ENCODE measurements at regions not wholly inside any gene's neighbourhood (a gene's known extent, or its start where the extent isn't known, plus 50 kb on each side); places are given as distances from the start of the nearest gene placed in this dataset.

DNA sequence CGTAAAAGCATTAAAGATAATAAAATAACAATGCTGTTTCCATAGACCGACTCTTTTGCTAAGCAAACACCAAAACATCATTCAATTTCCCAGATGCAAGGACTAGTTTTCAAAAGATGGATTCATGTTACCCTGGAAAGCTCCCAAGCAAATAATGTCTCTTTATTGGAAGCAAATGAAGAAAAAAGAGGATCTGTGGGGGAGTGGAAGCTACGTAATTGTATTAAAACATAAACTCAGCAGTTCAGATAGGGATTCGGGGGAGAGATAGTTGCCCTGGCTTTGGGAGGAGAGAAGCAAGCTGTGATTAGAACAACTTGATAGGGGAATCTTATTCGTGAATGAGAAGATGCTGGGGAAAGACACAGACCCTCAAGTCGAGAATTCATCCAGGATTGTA lies 491.0 kb upstream of the CLINT1 start:
- no peak for DNase-seq

DNA sequence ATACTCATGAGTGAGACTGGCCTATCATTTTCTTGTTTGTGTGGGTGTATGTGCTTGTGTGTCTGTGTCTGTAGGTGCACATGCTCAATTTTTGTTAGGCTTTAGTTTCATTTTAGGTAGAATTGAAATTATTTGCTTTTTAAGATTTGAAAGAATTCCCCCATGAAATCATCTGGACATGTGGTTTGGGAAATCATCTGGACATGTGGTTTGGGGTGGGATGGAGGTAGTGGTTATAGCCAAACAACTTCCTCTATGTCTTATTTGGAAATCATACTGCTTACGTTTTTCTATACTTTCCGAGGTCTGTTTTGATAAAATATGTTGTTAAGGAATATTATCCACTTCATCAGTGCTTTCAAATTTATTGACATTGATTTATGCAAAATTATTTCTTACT lies 485.4 kb upstream of the CLINT1 start:
- DNase-seq: no peak

DNA sequence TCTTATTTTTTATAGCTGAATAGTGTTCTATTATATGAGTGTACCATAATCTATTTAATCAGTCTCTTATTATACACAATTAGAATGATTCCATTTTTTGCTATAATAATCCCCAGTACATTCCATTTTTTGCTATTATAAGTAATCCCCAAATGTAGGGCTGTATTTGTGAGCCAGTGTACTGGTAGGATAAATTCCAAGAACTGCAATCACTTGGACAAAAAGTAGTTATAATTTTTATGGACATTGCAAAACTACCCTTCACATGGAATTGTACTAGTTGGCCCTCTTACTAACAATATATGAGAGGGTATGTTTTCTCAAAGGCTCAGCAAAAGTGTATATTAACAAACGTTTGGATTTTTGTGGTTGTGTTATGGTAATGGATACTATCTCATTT lies 481.7 kb upstream of the CLINT1 start:
- no peak for DNase-seq

DNA sequence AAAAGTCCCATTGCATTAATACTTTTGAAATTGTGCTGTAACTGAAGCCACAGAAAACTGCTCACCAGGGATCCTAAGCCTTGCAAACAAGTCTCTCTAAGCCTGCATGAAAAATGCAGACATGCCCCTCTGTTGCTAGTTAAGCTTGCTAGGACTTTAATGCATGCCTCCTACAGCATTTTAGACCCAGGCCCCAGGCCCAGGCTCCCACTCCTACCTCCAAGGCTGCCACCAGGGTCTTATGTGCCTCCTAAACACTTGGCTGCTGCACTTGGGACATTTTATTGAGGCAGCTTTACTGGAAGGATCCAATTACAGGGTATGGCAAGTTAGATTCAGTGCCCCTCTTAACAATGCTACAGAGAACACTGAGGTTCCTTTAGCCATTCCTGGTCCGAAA lies 467.3 kb upstream of the CLINT1 start:
- DNase-seq: no peak

DNA sequence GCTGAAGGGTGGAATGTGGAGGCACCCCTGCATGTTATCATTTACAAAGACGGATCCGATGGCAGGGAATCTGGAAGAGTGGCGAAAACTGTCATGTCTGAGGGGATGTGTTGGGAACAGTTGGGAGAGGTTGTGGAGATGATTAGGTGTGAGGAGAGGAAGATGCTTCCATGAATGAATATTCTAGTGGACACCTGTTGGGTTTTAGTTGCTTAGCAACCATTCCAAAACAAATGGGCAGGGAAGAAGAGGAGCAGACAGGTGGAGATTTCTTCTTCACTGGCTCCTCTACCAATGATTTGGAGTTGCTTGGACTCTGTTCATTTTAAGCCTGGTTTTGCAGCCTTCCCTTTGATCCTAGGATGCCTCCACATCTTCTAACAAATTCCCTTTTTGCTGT lies 465.3 kb upstream of the CLINT1 start:
- DNase-seq: no peak

DNA sequence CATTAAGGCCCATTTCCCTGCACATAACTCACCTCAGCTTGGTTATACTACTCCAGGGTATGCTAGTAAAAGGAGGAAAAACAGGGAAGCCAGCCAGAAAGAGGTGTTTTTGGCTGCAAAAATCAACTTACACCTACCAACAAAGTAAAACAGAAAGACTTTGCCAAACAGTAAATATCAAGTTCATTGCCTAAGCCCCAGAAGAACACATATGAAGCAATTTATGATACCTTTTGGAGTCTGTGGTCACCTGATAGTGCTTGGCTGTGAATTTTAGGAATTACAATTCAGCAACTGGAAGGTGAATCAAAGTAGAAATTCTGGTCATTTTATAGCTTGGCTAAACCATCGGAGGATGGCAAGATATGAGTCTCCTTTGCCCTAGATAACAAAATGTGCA lies 463.7 kb upstream of the CLINT1 start:
- DNase-seq: no peak

DNA sequence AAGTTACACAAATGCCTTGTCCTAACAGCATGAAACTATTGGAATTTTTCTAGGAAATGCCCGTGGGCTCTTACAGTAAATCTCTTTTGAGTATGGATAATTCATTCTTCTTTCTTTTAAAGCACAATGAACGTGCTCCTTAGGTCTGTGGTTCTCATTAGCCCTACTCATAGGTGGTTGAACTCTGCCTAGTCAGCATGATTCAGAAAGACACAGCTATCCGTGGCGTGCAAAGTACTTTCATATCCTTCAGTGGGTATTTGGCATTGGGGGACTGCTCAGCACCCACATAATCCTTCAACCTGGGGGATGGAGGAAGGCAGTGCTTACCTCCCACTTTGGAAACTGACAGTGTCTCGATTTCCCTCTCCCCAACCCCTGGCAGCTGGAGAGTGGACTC lies 462.0 kb upstream of the CLINT1 start:
- DNase-seq: no peak

DNA sequence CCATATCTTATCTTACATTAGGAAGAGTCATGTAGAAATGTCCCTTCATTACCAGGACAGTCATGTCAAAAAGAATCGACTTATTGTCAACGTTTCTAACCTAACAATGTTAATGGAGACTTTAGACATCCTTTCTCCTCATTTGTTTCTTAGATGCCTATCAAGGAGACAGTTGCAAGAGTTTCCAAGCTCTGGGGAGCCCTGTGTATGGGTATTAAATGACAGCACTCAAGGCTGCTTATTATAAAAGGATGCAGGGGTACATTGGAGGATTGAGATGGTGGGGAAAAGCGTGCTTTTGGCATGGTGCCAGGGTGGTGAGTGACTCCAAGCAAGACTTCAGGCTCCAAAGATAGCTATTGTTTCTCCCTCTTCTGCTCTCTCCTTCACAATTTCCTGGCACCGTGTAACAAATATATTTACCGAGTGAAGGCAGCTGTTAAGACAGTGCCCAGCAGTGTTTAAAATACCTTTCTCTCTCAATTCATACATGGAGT lies 461.3 kb upstream of the CLINT1 start:
- no peak for DNase-seq

DNA sequence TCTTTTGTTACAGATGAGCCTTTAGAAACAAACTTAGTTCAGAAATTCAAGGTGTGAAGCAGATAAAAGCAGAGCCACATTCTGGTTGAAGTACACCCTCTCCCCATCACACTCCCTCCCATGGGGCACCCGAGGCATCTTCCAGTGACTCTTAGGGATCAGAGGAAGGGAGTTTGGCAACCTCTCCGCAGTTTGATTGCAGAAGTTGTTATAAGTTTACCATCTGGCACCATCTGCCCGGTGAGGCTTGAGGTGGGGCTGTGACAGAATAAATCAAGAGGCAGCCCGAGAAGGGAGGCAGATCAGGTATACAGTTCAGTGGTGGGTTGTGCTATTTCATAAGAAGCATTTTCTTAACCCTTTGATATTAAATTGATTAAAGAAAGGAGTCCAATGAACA lies 458.6 kb upstream of the CLINT1 start:
- DNase-seq: no peak

DNA sequence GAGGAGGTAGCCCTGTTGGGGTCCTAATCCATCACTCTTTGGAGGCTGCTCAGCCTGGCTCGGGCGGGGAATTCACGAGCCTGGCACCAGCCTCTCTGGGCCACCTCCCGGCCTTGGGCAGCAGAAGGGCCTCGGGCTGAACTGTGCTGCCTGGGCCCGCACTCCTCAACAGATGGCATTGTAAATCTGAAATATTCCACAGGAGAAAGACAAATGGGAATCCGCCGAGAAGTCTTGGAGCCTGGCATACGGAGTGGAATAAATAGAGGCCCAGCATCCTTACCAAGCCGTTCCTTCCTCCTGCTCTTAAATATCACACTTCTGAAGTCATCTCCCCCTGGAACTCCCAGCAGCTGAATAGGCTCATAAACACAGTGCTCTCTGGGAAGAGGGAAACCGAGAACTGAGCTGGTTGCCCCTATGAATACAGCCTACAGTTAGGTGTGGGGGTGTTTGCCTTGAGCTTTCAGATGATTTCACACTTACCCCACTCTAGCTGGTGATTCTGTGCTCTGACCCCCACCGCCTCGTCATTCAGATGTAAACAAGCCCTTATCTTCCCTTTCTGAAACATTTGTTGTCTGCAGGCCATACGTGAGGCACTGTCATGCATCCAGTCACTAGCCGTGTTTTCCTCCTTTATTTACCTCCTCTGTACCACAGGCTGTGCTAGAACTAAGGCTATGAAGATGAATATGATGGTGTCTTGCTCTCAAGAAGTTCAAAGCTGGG lies 455.0 kb upstream of the CLINT1 start:
- DNase-seq: no peak

DNA sequence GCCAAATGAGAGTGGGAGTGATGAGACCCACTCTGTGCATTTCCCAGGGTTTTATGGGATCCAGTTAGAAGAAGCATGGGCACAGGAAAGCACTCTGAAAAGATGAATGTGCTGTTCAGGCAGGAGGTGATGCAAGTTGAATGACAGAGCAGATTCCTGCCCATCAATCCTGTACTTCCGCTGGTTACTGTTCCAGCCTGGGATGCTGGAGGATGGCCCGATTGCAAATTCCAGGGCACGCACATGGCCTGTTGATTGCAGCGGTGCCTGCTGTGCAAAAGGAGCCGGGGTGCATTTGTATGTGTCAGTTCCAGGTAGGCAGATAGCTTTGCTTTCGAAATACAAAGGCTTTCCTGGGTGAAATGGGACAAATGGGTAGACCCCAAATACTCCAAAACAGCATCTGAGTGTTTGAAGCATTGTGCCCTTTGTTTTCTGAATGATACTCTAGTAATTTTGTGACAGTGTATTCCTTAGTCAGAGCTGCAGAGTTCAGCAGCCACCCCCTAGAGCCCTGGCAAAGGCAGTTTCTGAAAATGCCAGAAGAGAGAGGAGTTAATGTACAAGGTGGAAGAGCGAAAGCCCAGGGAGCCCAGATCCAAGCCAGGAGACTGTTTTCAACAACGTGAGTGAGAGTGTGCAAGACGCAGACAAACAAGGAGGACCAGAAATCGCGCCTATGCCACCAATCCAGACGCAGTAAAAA lies 454.2 kb upstream of the CLINT1 start:
- DNase-seq: no peak

DNA sequence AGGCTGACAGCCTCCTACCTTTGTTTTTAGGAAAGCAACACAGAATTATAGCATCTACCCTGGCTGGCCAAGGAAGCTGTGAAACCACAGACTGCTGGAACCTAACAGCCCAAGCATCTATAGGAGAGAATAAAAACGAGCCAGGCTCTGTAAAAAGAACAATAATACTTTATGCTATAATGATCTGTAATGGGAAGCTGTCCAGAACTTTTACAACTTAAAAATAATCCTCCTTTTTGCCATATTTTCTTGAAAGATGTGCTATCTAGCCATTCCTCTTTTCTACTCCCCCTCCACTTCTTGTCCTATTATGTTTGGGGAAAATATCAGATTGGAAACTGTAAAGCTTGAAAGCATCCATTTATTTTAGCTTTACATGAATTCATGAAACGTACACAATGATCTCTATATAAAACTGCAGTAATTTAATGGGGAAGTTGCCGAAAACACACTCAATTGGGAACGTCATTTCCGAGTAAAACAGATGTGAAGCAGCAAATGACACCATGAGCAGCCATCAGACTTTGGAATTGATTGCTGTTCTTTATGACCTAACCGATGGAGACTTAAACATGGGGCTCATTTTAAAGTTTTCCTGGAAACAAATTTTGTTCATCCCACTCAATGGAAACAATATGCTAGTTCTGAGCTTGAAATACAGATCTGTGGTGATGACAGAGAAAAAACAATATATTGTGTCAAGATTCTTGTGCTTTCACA lies 450.3 kb upstream of the CLINT1 start:
- no peak for DNase-seq

DNA sequence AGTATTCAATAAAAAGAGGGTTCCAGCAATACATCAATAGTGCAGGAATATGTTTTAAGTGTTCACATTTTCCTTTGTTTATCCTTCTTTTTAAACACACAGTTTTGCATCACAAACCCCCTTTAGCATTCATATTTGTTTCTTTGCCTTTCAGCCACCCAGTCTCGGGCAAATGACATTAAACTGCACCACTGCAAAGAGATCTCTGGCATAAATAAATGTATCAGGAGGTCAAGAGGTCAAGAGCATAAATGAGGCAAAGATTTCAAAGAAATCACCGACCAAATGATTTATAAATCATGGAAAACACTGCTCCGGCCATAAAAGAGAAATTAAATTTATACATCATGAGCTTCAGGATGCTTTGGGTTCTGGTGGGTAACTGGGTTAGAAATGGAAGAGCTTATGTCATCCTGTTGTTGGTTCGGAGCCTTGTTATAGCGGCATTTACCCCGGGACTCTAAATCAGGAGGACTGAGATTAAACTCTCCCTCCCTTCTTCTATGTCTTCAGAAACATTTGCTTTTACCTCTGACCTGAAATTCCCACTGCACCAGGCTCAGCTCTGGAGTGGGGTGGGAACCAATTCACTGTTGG lies 449.6 kb upstream of the CLINT1 start:
- no peak for DNase-seq

DNA sequence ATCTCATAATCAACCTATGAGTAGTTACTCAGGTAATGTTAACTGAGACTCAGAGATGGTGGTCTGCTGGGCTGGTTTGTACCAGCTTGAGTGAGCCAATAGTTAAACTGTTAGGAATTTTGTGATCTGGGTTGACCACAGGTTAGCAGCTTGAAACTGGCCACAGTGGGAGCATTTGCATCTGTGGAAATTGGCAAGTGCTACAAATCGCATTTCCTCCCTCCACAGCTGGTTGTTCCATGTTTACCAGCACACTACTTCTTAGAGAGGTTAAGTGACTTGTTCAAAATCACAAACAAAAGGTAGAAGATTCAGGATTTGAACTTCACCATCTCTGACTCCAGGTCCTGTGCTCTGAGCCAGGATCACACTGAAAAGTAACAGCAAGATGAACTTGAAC lies 446.9 kb upstream of the CLINT1 start:
- no peak for DNase-seq

DNA sequence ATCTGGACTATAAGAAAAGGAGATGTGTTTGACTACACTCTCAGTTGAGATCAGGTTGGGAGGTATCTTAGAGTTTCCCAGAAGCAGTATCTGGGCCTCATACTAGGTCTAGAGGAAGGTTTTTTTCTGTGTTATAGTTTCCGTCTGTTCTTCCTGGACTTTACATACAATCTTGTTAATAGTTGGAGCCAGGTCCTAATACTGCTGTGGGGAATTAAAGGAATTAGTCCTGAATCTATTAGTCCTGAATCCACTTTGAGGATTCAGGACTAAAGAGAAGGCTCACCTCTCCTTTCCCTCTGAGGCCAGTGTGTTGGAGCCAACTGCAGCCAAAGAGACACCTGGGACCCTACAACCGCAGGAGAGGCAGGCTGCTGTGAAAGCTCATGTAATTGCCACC lies 445.7 kb upstream of the CLINT1 start:
- no peak for DNase-seq

DNA sequence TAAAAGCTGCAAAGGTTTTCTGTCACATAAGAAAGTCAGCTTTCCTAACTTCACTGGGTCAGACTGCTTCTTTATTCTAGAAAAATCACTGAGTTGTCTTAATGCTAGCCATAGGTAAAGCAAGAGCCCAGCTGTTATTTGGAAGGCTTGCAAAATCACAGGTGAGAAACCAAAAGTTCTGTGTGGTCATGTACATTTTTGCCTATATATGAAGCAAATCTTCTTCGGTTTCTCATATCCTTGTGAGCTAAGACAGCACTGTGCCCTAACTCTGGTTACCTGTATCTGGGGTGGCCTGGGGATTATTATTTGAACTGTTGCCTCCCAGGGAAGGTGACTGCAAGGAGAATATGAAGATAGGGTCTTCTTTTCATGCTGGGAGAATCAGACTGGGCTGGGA lies 444.9 kb upstream of the CLINT1 start:
- no peak for DNase-seq

DNA sequence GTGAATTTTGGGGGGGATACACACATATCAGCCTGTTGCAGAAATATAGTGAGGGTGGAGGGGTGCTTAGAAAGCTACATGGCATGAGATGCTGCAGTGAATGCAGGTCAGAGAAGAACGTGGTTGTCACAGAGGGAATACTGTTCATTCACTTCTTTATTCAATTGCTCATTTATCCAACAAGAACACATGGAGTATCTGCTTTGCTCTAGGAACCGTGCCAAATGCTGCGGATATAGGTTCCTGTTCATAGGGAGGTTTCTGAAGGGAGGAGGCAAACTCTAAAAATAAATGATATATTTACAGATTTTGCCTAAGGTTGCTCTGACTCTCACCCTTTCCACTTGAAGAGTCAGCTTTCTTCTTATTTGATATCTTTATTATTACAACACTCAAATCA lies 444.3 kb upstream of the CLINT1 start:
- no peak for DNase-seq

DNA sequence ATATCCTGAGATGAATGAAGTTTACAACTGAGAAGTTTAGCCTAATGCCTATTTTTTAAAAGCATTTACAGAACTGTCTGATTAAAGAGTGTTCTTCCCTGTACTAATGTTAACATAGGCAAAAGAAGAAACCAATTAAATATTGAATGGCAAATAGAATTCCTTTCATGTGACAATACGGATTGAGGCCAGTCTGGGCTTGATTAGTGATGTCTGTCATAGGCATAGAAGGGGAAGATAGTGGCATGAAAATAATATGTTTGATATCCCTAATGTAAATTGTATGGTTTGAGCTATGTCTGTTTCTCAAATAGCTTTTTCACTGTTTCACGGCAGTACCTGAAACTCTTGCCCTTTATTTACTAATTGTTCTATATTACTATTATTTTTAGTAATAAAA lies 443.1 kb upstream of the CLINT1 start:
- DNase-seq: no peak

DNA sequence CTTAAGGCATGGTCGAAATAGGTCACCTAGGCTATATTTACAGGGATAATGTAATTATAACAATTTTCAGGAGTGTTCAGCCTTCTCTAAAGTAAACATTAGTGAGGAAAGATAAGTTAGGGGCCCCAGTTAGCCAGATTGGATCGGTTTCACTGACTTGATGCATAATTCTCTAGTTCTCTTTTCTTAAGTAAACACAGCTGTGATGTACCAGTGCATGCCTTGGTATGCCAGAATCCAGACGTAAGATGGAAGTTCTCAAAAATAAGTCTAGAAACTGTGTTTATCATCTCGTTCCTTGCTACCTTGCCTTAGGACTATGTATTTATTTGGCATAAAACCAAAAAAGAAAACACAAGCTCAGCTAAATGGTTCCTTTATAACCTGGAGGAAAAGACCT lies 442.2 kb upstream of the CLINT1 start:
- no peak for DNase-seq

DNA sequence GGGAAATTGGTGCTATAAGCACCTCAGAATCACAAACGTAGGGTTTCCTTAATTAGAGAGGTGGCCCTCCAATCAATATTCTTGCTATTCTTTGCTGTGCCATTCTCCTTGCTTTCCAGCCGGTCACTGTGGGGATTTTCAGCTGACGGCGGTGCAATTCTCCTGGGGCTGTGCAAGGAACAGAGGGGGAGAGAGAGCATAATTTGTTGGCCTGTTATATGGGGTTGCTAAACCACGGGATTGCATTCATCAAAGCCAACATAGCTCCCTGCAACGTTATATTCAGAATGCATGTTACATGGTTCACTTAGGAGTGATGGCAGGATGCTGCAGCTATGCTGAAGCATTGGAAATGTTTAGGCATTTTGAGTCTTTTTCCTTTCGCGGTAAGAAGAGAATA lies 441.3 kb upstream of the CLINT1 start:
- DNase-seq: no peak

DNA sequence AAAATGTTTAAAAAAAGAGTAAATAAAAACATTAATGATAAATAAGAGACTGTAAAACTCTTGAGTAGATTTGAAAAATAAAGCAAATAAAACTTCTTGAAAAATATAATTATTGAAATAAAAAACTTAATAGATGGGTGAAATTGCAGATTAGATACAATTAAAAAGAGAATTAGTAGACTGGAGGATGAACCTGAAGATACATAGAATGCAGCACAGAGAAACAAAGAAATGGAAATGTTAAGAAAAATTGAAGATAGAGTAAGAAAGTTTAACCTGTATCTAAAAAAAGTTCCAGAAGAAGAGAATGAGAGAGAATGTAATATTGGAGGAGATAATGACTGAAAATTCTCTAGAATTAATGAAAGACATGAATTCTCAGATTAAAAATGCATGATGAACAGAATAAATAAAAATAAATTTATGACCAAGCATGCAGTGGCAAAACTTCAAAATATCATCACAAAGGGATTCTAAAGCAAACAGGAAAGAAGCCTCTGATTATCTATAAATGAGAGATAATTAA lies 438.1 kb upstream of the CLINT1 start:
- DNase-seq: no peak

DNA sequence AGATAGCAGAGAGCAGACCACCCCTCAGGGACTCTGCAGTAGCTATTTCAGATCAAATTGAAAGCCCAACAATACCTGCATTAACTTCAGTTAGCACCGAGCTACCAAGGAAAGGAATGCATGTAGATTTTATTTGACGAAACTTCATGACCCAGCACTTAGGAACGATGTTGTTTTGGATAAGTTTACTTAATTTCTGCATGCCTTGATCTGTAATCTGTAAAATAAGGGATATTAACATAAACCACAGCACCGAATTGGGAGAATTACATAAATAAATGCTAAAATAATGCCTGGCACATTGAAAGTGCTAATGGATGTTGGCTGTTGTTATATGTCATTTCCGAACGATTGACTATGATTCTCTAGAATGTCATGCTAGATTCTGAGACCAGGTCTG lies 435.8 kb upstream of the CLINT1 start:
- DNase-seq: no peak

DNA sequence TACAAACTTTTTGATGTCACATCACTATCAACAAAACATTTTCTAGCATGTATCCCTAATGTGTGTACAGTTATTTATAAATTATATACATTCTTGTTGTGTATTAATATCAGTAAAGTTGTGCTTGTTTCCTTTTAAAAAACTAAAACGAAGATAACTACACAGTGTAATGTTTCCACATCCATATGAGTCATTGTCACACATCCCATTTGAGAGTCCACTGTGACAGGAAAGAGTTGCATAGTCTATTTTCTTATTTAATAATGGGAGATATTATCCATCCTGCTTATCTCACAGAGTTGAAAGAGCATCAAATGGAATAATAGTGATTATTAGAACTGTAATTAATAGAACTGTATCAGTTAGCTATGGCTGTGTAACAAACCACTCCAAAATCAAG lies 434.0 kb upstream of the CLINT1 start:
- DNase-seq: no peak

Data from midbrain (tissue), 1 donor.